H9 (cell line): ENCODE measurements at regions not wholly inside any gene's neighbourhood (a gene's known extent, or its start where the extent isn't known, plus 50 kb on each side); places are given as distances from the start of the nearest gene placed in this dataset.

Source experiments
- DNase-seq: peaks from one replicate; pipeline ENCODE4 v3.0.0-alpha.2; 2017
- H2AFZ ChIP-seq: one replicate; pipeline ENCODE4 v1.6.1; 2013; ENCODE audit warnings: mild to moderate bottlenecking, low read length, control low read depth, moderate library complexity
- H2AK5ac ChIP-seq: 2 replicates; pipeline ENCODE4 v1.6.1; 2013; ENCODE audit warnings: low read length, control low read depth, mixed read lengths; ENCODE audit not compliant: insufficient read length
- H2BK120ac ChIP-seq: one replicate; pipeline ENCODE4 v1.6.1; 2013; ENCODE audit warnings: low read depth, mild to moderate bottlenecking, low read length, control low read depth, inconsistent platforms; ENCODE audit not compliant: poor library complexity, severe bottlenecking
- H2BK12ac ChIP-seq: 2 replicates; pipeline ENCODE4 v1.6.1; 2013; ENCODE audit warnings: low read length, control low read depth, mixed read lengths, low read depth; ENCODE audit not compliant: insufficient read length
- H2BK15ac ChIP-seq: 2 replicates; pipeline ENCODE4 v1.6.1; 2013; ENCODE audit warnings: low read depth, low read length, control low read depth
- H2BK20ac ChIP-seq: one replicate; pipeline ENCODE4 v1.6.1; 2013; ENCODE audit warnings: low read depth, mild to moderate bottlenecking, low read length, control low read depth, inconsistent platforms; ENCODE audit not compliant: poor library complexity, severe bottlenecking
- H2BK5ac ChIP-seq: 2 replicates; pipeline ENCODE4 v1.6.1; 2013; ENCODE audit warnings: low read length, control low read depth, mixed read lengths; ENCODE audit not compliant: insufficient read length
- H3K14ac ChIP-seq: 2 replicates; pipeline ENCODE4 v1.6.1; 2013; ENCODE audit warnings: low read length, control low read depth; ENCODE audit not compliant: insufficient read depth
- H3K18ac ChIP-seq: 2 replicates; pipeline ENCODE4 v1.6.1; 2013; ENCODE audit warnings: low read depth, mild to moderate bottlenecking, mixed read lengths, low read length, control low read depth; ENCODE audit not compliant: insufficient read length
- H3K23ac ChIP-seq: 2 replicates; pipeline ENCODE4 v1.6.1; 2013; ENCODE audit warnings: low read length, control low read depth, mixed read lengths, low read depth; ENCODE audit not compliant: insufficient read length
- H3K23me2 ChIP-seq: 2 replicates; pipeline ENCODE4 v1.6.1; 2013; ENCODE audit warnings: low read depth, mild to moderate bottlenecking, mixed read lengths, low read length, control low read depth; ENCODE audit not compliant: insufficient read length, poor library complexity, severe bottlenecking
- H3K27ac ChIP-seq: 2 replicates; pipeline ENCODE4 v1.5.1; 2013; ENCODE audit warnings: low read length, control low read depth, mixed read lengths, low read depth; ENCODE audit not compliant: insufficient read length
- H3K27me3 ChIP-seq: 2 replicates; pipeline ENCODE4 v1.6.1; 2013; ENCODE audit warnings: low read length, control low read depth, inconsistent platforms; ENCODE audit not compliant: insufficient read depth
- H3K4ac ChIP-seq: 2 replicates; pipeline ENCODE4 v1.6.1; 2013; ENCODE audit warnings: low read depth, mild to moderate bottlenecking, control low read depth, inconsistent platforms, low read length, moderate library complexity
- H3K4me1 ChIP-seq: 2 replicates; pipeline ENCODE4 v1.6.1; 2013; ENCODE audit warnings: low read length, control low read depth, inconsistent platforms; ENCODE audit not compliant: insufficient read depth
- H3K4me2 ChIP-seq: 2 replicates; pipeline ENCODE4 v1.6.1; 2013; ENCODE audit warnings: low read length, control low read depth, mixed read lengths; ENCODE audit not compliant: insufficient read length, insufficient read depth
- H3K56ac ChIP-seq: 2 replicates; pipeline ENCODE4 v1.6.1; 2013; ENCODE audit warnings: low read depth, mild to moderate bottlenecking, mixed read lengths, low read length, control low read depth; ENCODE audit not compliant: insufficient read length
- H3K79me1 ChIP-seq: 2 replicates; pipeline ENCODE4 v1.6.1; 2013; ENCODE audit warnings: low read depth, mild to moderate bottlenecking, moderate library complexity, low read length, control low read depth, inconsistent platforms; ENCODE audit not compliant: insufficient read depth, poor library complexity, severe bottlenecking
- H3K79me2 ChIP-seq: 2 replicates; pipeline ENCODE4 v1.6.1; 2013; ENCODE audit warnings: low read length, control low read depth, inconsistent platforms; ENCODE audit not compliant: insufficient read depth
- H3K9ac ChIP-seq: 2 replicates; pipeline ENCODE4 v1.6.1; 2013; ENCODE audit warnings: low read length, control low read depth, mixed read lengths; ENCODE audit not compliant: insufficient read length; ENCODE audit errors: extremely low read depth
- H3K9me3 ChIP-seq: one replicate; pipeline ENCODE4 v1.6.1; 2013; ENCODE audit warnings: low read depth, low read length, inconsistent platforms; ENCODE audit not compliant: control insufficient read depth
- H3T11ph ChIP-seq: one replicate; pipeline ENCODE4 v1.6.1; 2013; ENCODE audit warnings: mild to moderate bottlenecking, low read length, control low read depth, inconsistent platforms
- H4K20me1 ChIP-seq: one replicate; pipeline ENCODE4 v1.6.1; 2013; ENCODE audit not compliant: control insufficient read depth, insufficient read length, insufficient read depth
- H4K5ac ChIP-seq: 2 replicates; pipeline ENCODE4 v1.6.1; 2013; ENCODE audit warnings: low read depth, mild to moderate bottlenecking, mixed read lengths, low read length, control low read depth; ENCODE audit not compliant: insufficient read length
- H4K8ac ChIP-seq: replicated peaks from 2 replicates; pipeline ENCODE4 v1.6.1; 2013; ENCODE audit warnings: low read length, control low read depth, mixed read lengths, low read depth; ENCODE audit not compliant: insufficient read length
- H4K91ac ChIP-seq: 2 replicates; pipeline ENCODE4 v1.6.1; 2013; ENCODE audit warnings: low read depth, mild to moderate bottlenecking, moderate library complexity, mixed read lengths, low read length, control low read depth; ENCODE audit not compliant: insufficient read length
- H3K27ac Mint-ChIP-seq, 3 experiments: 2 replicates in 2 of 3; 3 replicates in 1 of 3; pipeline ENCODE4 v1.8.0; 2020 to 2021; ENCODE audit warnings: mixed read lengths in 3 of 3, mild to moderate bottlenecking in 1 of 3, moderate library complexity in 1 of 3
- H3K27me3 Mint-ChIP-seq: 2 replicates; pipeline ENCODE4 v1.8.0; 2021; ENCODE audit warnings: low read depth, mild to moderate bottlenecking, moderate library complexity, mixed read lengths
- H3K36me3 Mint-ChIP-seq, 3 experiments: 2 replicates in 2 of 3; 3 replicates in 1 of 3; pipeline ENCODE4 v1.8.0; 2020 to 2021; ENCODE audit warnings: low read depth in 3 of 3, mixed read lengths in 3 of 3; ENCODE audit not compliant: insufficient read depth in 1 of 3
- H3K4me1 Mint-ChIP-seq, 2 experiments: 2 replicates each; pipeline ENCODE4 v1.8.0; 2020; ENCODE audit warnings: mixed read lengths in 2 of 2
- H3K4me3 Mint-ChIP-seq, 2 experiments: 2 replicates in 1 of 2; 3 replicates in 1 of 2; pipeline ENCODE4 v1.8.0; 2020 to 2021; ENCODE audit warnings: mild to moderate bottlenecking in 2 of 2, mixed read lengths in 2 of 2, moderate library complexity in 1 of 2
- H3K9me3 Mint-ChIP-seq, 2 experiments: 2 replicates in 1 of 2; 3 replicates in 1 of 2; pipeline ENCODE4 v1.8.0; 2020; ENCODE audit warnings: mild to moderate bottlenecking in 2 of 2, mixed read lengths in 2 of 2, moderate library complexity in 1 of 2
- WGBS: extraction: QIAGEN DNeasy Blood & Tissue Kit; methylation state at CpG from one replicate; pipeline ENCODE4 v1.1.7; 2013; ENCODE audit warnings: missing lambda C conversion rate, low lambda C conversion rate, mixed read lengths; ENCODE audit not compliant: insufficient read length; ENCODE audit errors: extremely low coverage; 5-methylcytosine and 5-hydroxymethylcytosine counted together
- TF ChIP-seq, protein P1 (sequence below): fragments of 200-600 bp; sonication (generic); conservative IDR thresholded peaks from 3 replicates; pipeline ENCODE4 v1.8.0; 2021; ENCODE audit warnings: antibody characterized with exemption, mild to moderate bottlenecking

DNA sequence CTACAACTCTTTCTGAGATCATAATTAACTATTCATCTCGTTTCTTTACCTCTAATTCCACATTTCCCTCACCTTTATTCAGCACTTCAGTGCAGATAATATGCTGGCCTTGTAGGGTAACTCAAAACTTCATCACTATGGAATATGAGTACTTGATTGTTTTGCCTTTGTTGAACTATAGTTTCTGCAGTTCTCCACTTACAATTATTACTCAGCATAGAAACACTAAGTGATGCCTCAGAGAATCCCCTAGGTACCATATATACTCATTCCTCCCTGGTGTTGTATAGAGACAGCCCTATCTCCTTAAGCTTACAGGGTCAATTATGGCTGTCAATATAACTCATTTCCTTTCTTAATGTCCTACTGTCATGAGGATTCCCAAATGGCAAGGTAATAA, 380.6 kb upstream of the RBMS3 start:
- no peak overlapping the region for H2BK20ac ChIP-seq
- TF ChIP-seq, protein P1, sequence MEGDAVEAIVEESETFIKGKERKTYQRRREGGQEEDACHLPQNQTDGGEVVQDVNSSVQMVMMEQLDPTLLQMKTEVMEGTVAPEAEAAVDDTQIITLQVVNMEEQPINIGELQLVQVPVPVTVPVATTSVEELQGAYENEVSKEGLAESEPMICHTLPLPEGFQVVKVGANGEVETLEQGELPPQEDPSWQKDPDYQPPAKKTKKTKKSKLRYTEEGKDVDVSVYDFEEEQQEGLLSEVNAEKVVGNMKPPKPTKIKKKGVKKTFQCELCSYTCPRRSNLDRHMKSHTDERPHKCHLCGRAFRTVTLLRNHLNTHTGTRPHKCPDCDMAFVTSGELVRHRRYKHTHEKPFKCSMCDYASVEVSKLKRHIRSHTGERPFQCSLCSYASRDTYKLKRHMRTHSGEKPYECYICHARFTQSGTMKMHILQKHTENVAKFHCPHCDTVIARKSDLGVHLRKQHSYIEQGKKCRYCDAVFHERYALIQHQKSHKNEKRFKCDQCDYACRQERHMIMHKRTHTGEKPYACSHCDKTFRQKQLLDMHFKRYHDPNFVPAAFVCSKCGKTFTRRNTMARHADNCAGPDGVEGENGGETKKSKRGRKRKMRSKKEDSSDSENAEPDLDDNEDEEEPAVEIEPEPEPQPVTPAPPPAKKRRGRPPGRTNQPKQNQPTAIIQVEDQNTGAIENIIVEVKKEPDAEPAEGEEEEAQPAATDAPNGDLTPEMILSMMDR = no peak
- no peak for DNase-seq
- no peaks in the 10 kb centered on the region for H4K20me1 ChIP-seq
- no peaks in the 10 kb centered on the region for H3K79me1 ChIP-seq
- H3K4me2 ChIP-seq = no peak overlapping the region
- H3K27ac ChIP-seq = no peak overlapping the region
- no peaks in the 10 kb centered on the region for H3K9me3 ChIP-seq
- no peak overlapping the region for H3T11ph ChIP-seq
- Mint-ChIP-seq H3K9me3 (peaks cover 0 to 8% of the 10 kb centered on the region in 2 experiments; a peak in 4 of 5 replicates), H3K27me3 (no peaks in the 10 kb centered on the region), H3K4me1 (no peaks in the 10 kb centered on the region), H3K4me3 (no peak overlapping the region), H3K27ac (no peak overlapping the region), H3K36me3 (peaks cover 3 to 9% (median 4%) of the 10 kb centered on the region in 3 experiments; a peak in 6 of 7 replicates)
- H3K9ac ChIP-seq = no peak overlapping the region
- no peak overlapping the region for H2BK12ac ChIP-seq
- H2AFZ ChIP-seq = no peak overlapping the region
- 100% methylated on average over 1 of the region's 1 CpG for WGBS
- no peak overlapping the region for H3K23ac ChIP-seq
- no peak overlapping the region for H3K18ac ChIP-seq
- H3K14ac ChIP-seq = no peak overlapping the region
- no peak overlapping the region for H2AK5ac ChIP-seq
- H2BK15ac ChIP-seq = no peak overlapping the region
- H2BK5ac ChIP-seq = no peak overlapping the region
- no peak overlapping the region for H3K4ac ChIP-seq
- H3K79me2 ChIP-seq = no peaks in the 10 kb centered on the region
- H4K91ac ChIP-seq = no peak overlapping the region
- no peak overlapping the region for H4K8ac ChIP-seq
- H3K4me1 ChIP-seq = no peaks in the 10 kb centered on the region
- H4K5ac ChIP-seq = no peak overlapping the region
- H2BK120ac ChIP-seq = no peak overlapping the region
- no peak overlapping the region for H3K56ac ChIP-seq
- no peaks in the 10 kb centered on the region for H3K23me2 ChIP-seq
- H3K27me3 ChIP-seq = no peaks in the 10 kb centered on the region
